OCI-LY3 (cell line): ENCODE measurements at regions not wholly inside any gene's neighbourhood (a gene's known extent, or its start where the extent isn't known, plus 50 kb on each side); places are given as distances from the start of the nearest gene placed in this dataset.

Experiments used
- EZH2phosphoT487 ChIP-seq: fragments of 200-600 bp; shearing (Covaris generic); IDR thresholded peaks from 2 replicates; pipeline ENCODE4 v1.6.1; 2018; ENCODE audit warnings: antibody characterized with exemption, mixed run types, low read depth
- TF ChIP-seq, protein P1 (sequence below): fragments of 200-600, 300-600 bp; sonication (generic); IDR thresholded peaks from 2 replicates; pipeline ENCODE4 v1.5.1; 2014; ENCODE audit warnings: antibody characterized with exemption, low read length, low read depth

DNA sequence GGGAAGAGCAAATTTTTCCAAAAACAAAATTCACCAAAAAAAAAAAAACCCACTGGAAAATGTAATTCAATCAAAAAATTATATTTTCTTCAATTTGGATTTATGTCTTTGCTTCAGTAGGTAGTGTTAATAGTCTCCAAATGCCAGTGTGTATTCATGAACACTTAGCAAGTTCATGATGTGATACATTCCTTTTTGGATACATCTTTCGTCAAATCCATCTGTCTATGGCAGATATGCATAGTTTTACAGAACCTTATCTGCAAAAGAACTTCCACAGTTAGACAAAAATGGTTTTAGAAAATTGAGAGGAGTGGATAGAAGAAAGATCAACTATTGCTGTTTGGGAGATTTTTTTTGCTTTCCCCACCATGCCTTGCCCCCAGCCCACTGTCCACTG is 214.6 kb downstream of the DEPDC1B start:
- TF ChIP-seq, protein P1, sequence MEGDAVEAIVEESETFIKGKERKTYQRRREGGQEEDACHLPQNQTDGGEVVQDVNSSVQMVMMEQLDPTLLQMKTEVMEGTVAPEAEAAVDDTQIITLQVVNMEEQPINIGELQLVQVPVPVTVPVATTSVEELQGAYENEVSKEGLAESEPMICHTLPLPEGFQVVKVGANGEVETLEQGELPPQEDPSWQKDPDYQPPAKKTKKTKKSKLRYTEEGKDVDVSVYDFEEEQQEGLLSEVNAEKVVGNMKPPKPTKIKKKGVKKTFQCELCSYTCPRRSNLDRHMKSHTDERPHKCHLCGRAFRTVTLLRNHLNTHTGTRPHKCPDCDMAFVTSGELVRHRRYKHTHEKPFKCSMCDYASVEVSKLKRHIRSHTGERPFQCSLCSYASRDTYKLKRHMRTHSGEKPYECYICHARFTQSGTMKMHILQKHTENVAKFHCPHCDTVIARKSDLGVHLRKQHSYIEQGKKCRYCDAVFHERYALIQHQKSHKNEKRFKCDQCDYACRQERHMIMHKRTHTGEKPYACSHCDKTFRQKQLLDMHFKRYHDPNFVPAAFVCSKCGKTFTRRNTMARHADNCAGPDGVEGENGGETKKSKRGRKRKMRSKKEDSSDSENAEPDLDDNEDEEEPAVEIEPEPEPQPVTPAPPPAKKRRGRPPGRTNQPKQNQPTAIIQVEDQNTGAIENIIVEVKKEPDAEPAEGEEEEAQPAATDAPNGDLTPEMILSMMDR, result no peak
- no peak for TF ChIP-seq EZH2phosphoT487
